HG02973 (cell line): ENCODE measurements at regions not wholly inside any gene's neighbourhood (a gene's known extent, or its start where the extent isn't known, plus 50 kb on each side); places are given as distances from the start of the nearest gene placed in this dataset.
A peak's percentile ranks its signal among the peaks of the same experiment; 100 is the strongest.

Experiments
- ATAC-seq: cut with Tn5 transposase; IDR thresholded peaks from one replicate; pipeline ENCODE4 v1.9.1; 2021; ENCODE audit warnings: moderate library complexity; ENCODE audit not compliant: unreplicated experiment

GRCh38 chr5:116389601-116390000 is 185.0 kb downstream of the SEMA6A start:
- no peak for ATAC-seq

GRCh38 chr5:116388564-116389258 is 185.9 kb downstream of the SEMA6A start:
- ATAC-seq, result no peak

GRCh38 chr5:116387738-116388137 is 186.9 kb downstream of the SEMA6A start:
- no peak for ATAC-seq

GRCh38 chr5:116386633-116387032 is 188.0 kb downstream of the SEMA6A start:
- ATAC-seq, result no peak

- no peak for ATAC-seq
These were observed 191.8 kb downstream of the SEMA6A start for GRCh38 chr5:116382874-116383266.

GRCh38 chr5:116382032-116382873 is 192.4 kb downstream of the SEMA6A start:
- ATAC-seq, result no peak

- no peak for ATAC-seq
These were observed 193.4 kb downstream of the SEMA6A start for GRCh38 chr5:116381201-116381600.

GRCh38 chr5:116380621-116381020 is 194.0 kb downstream of the SEMA6A start:
- no peak for ATAC-seq

- ATAC-seq, result no peak
These were observed 195.3 kb downstream of the SEMA6A start for GRCh38 chr5:116379306-116379705.

- ATAC-seq, result no peak
These were observed 195.9 kb downstream of the SEMA6A start for GRCh38 chr5:116378777-116379121.

GRCh38 chr5:116378007-116378776 is 196.4 kb downstream of the SEMA6A start:
- ATAC-seq, result no peak

- no peak for ATAC-seq
These were observed 197.2 kb downstream of the SEMA6A start for GRCh38 chr5:116377276-116378006.

GRCh38 chr5:116375926-116376325 is 198.7 kb downstream of the SEMA6A start:
- ATAC-seq, result no peak

GRCh38 chr5:116374434-116374852 is 200.2 kb downstream of the SEMA6A start:
- no peak for ATAC-seq

GRCh38 chr5:116372931-116373597 is 201.6 kb downstream of the SEMA6A start:
- no peak for ATAC-seq

- ATAC-seq, result no peak
These were observed 202.7 kb downstream of the SEMA6A start for GRCh38 chr5:116371935-116372334.

- ATAC-seq, result no peak
These were observed 203.2 kb downstream of the SEMA6A start for GRCh38 chr5:116371431-116371830.

- no peak for ATAC-seq
These were observed 203.7 kb downstream of the SEMA6A start for GRCh38 chr5:116370886-116371285.

GRCh38 chr5:116370149-116370548 is 204.5 kb downstream of the SEMA6A start:
- ATAC-seq, result no peak

GRCh38 chr5:116365006-116365496 is 209.6 kb downstream of the SEMA6A start:
- peak; percentile 76 for ATAC-seq
